Ovary (tissue), 3 donors: ENCODE measurements at regions not wholly inside any gene's neighbourhood (a gene's known extent, or its start where the extent isn't known, plus 50 kb on each side); places are given as distances from the start of the nearest gene placed in this dataset.

ENCODE experiments used
- EP300 ChIP-seq: sonication (generic); formaldehyde crosslinking; IDR thresholded peaks from one replicate; pipeline ENCODE4 v1.6.1; 2017; ENCODE audit warnings: antibody characterized with exemption
- POLR2A ChIP-seq: fragments of 450-650 bp; IDR thresholded peaks from one replicate; pipeline ENCODE4 v1.6.1; 2017; ENCODE audit warnings: antibody characterized with exemption, mild to moderate bottlenecking, moderate library complexity
- TF ChIP-seq, protein P1 (sequence below), 3 donors: fragments of 450-650 bp in 2 of 3; fragments of 200-600 bp in 1 of 3; IDR thresholded peaks; one replicate each; pipeline versions ENCODE4 v1.5.1 to v1.8.0; 2016 to 2022; ENCODE audit warnings: antibody characterized with exemption in 3 of 3, mild to moderate bottlenecking in 1 of 3
- donor health status: DM: no; HTN: no; CAD: no.

- TF ChIP-seq, protein P1, sequence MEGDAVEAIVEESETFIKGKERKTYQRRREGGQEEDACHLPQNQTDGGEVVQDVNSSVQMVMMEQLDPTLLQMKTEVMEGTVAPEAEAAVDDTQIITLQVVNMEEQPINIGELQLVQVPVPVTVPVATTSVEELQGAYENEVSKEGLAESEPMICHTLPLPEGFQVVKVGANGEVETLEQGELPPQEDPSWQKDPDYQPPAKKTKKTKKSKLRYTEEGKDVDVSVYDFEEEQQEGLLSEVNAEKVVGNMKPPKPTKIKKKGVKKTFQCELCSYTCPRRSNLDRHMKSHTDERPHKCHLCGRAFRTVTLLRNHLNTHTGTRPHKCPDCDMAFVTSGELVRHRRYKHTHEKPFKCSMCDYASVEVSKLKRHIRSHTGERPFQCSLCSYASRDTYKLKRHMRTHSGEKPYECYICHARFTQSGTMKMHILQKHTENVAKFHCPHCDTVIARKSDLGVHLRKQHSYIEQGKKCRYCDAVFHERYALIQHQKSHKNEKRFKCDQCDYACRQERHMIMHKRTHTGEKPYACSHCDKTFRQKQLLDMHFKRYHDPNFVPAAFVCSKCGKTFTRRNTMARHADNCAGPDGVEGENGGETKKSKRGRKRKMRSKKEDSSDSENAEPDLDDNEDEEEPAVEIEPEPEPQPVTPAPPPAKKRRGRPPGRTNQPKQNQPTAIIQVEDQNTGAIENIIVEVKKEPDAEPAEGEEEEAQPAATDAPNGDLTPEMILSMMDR (IDR thresholded peaks at IDR 0.05), result no peak
- TF ChIP-seq POLR2A (no peak), EP300 (no peak)
These were observed 360.9 kb downstream of the ADGRD1 start for GRCh38 chr12:131314524-131315090.
